Transverse colon (tissue), 4 donors: ENCODE measurements at regions not wholly inside any gene's neighbourhood (a gene's known extent, or its start where the extent isn't known, plus 50 kb on each side); places are given as distances from the start of the nearest gene placed in this dataset.

Experiments
- DNase-seq: peaks from one replicate; pipeline ENCODE4 v3.0.0-alpha.2; 2019
- H3K27ac ChIP-seq, 4 donors: fragments of 200-600 bp; sonication (generic); 2 replicates each; pipeline ENCODE4 v1.5.1; 2016 to 2018; ENCODE audit warnings: inconsistent platforms in 4 of 4
- H3K27me3 ChIP-seq: fragments of 200-600 bp; sonication (generic); 2 replicates; pipeline ENCODE4 v1.5.1; 2017; ENCODE audit warnings: inconsistent platforms
- H3K36me3 ChIP-seq, 4 donors: fragments of 200-600 bp; sonication (generic); 2 replicates each; pipeline ENCODE4 v1.5.1; 2017 to 2019; ENCODE audit warnings: inconsistent platforms in 4 of 4
- H3K4me1 ChIP-seq, 4 donors: fragments of 200-600 bp; sonication (generic); 2 replicates each; pipeline ENCODE4 v1.5.1; 2017 to 2020; ENCODE audit warnings: inconsistent platforms in 4 of 4
- H3K4me3 ChIP-seq, 4 donors: fragments of 200-600 bp; sonication (generic); 1 replicate in 1 of 4; 2 replicates in 3 of 4; pipeline versions ENCODE4 v1.5.1 to v1.6.1; 2017 to 2019; ENCODE audit warnings: inconsistent platforms in 4 of 4
- H3K9me3 ChIP-seq, 2 donors: fragments of 200-600 bp; sonication (generic); 2 replicates each; pipeline ENCODE4 v1.5.1; 2017 to 2019; ENCODE audit warnings: inconsistent platforms in 2 of 2
- CTCF ChIP-seq, 5 experiments: fragments of 200-600 bp in 3 of 5; fragments of 450-650 bp in 2 of 5; sonication (generic) in 3 of 5; IDR thresholded peaks; 1 replicate in 2 of 5; 2 replicates in 3 of 5; pipeline ENCODE4 v1.5.1; 2016 to 2017; ENCODE audit warnings: antibody characterized with exemption in 5 of 5, inconsistent platforms in 3 of 5, mild to moderate bottlenecking in 2 of 5, moderate library complexity in 1 of 5
- EP300 ChIP-seq: sonication (generic); formaldehyde crosslinking; IDR thresholded peaks from one replicate; pipeline ENCODE4 v1.6.1; 2017; ENCODE audit warnings: antibody characterized with exemption, low read depth
- POLR2A ChIP-seq: fragments of 450-650 bp; IDR thresholded peaks from one replicate; pipeline ENCODE4 v1.6.1; 2016; ENCODE audit warnings: antibody characterized with exemption, mild to moderate bottlenecking, moderate library complexity
- POLR2AphosphoS5 ChIP-seq, 3 donors: sonication (generic); formaldehyde crosslinking; IDR thresholded peaks; one replicate each; pipeline ENCODE4 v1.6.1; 2016; ENCODE audit warnings: antibody characterized with exemption in 3 of 3
- WGBS, 2 donors: methylation state at CpG; one replicate each; pipeline ENCODE4 v1.1.5; 2018; ENCODE audit warnings: low coverage in 1 of 2; 5-methylcytosine and 5-hydroxymethylcytosine counted together
- in situ Hi-C, 4 donors: fragments of 200-750 bp; cut with MboI; loops; one replicate each; pipeline versions ENCODE4 v1.15.0 to v1.15.1; 2017; ENCODE audit warnings: low sequenced_read_pairs in 3 of 4, low pct_ligation_motif_present in 1 of 4, low pct_unique_long_range_greater_than_20kb in 1 of 4
- intact Hi-C: fragments of 100-400 bp; cut with DNase I; formaldehyde crosslinking; loops from one replicate; pipeline ENCODE4 v1.15.1; 2023; ENCODE audit warnings: low total_unique reads

- no peak overlapping the region for H3K4me3 ChIP-seq
- no peak for DNase-seq
- no peak overlapping the region for H3K27ac ChIP-seq
- no peaks in the 10 kb centered on the region for H3K27me3 ChIP-seq
- intact Hi-C loops, result no loop called here
- TF ChIP-seq CTCF (IDR thresholded peaks at IDR 0.05) (no peak), POLR2AphosphoS5 (IDR thresholded peaks at IDR 0.05) (no peak), EP300 (no peak), POLR2A (no peak)
- WGBS, 2 donors, result 88% methylated on average over 20 of the region's 20 CpGs; no CpG with 5 or more reads in 1 of the 2 donors
- no peaks in the 10 kb centered on the region for H3K36me3 ChIP-seq
- H3K4me1 ChIP-seq, result no peaks in the 10 kb centered on the region
- in situ Hi-C loops, result no loop called here
- H3K9me3 ChIP-seq, result no peaks in the 10 kb centered on the region
Observed at GRCh38 chr1:242774256-242774655, 249.8 kb upstream of the PLD5 start.

GRCh38 chr1:242770366-242770765 lies 245.9 kb upstream of the PLD5 start:
- Histone ChIP-seq H3K9me3 (no peaks in the 10 kb centered on the region), H3K4me1 (no peaks in the 10 kb centered on the region), H3K4me3 (no peak overlapping the region), H3K27me3 (no peaks in the 10 kb centered on the region), H3K27ac (no peak overlapping the region), H3K36me3 (no peaks in the 10 kb centered on the region)
- 56 to 63% methylated on average over 1 of the region's 1 CpG for WGBS, 2 donors
- no peak for DNase-seq
- in situ Hi-C loops (no loop called here), intact Hi-C loops (no loop called here)
- TF ChIP-seq POLR2AphosphoS5 (IDR thresholded peaks at IDR 0.05) (no peak), EP300 (no peak), CTCF (IDR thresholded peaks at IDR 0.05) (no peak), POLR2A (no peak)

- no peaks in the 10 kb centered on the region for H3K4me1 ChIP-seq
- no peaks in the 10 kb centered on the region for H3K36me3 ChIP-seq
- H3K9me3 ChIP-seq, result no peaks in the 10 kb centered on the region
- intact Hi-C loops (no loop called here), in situ Hi-C loops (no loop called here)
- WGBS, 2 donors, result 81% methylated on average over 1 of the region's 1 CpG; no CpG with 5 or more reads in 1 of the 2 donors
- no peak overlapping the region for H3K27ac ChIP-seq
- DNase-seq, result no peak
- TF ChIP-seq POLR2AphosphoS5 (IDR thresholded peaks at IDR 0.05) (no peak), CTCF (IDR thresholded peaks at IDR 0.05) (no peak), EP300 (no peak), POLR2A (no peak)
- no peak overlapping the region for H3K4me3 ChIP-seq
- no peaks in the 10 kb centered on the region for H3K27me3 ChIP-seq
Observed at GRCh38 chr1:242764161-242764560, 239.7 kb upstream of the PLD5 start.

GRCh38 chr1:242761556-242761955 lies 237.1 kb upstream of the PLD5 start:
- 56 to 72% methylated on average over 3 of the region's 3 CpGs for WGBS, 2 donors
- H3K27ac ChIP-seq, result no peak overlapping the region
- no peak for TF ChIP-seq POLR2AphosphoS5 (IDR thresholded peaks at IDR 0.05)
- TF ChIP-seq CTCF (IDR thresholded peaks at IDR 0.05), result no peak
- no peak for TF ChIP-seq EP300
- TF ChIP-seq POLR2A, result no peak
- no peak overlapping the region for H3K4me3 ChIP-seq
- DNase-seq, result no peak
- in situ Hi-C loops, result no loop called here
- no peaks in the 10 kb centered on the region for H3K4me1 ChIP-seq
- intact Hi-C loops, result loop anchor here (1.0 kb wide), 1 partner anchor 39 kb away; no protein-coding TSS in a partner anchor
- no peaks in the 10 kb centered on the region for H3K27me3 ChIP-seq
- peaks cover 0 to 3% of the 10 kb centered on the region in 2 donors for H3K9me3 ChIP-seq
- no peaks in the 10 kb centered on the region for H3K36me3 ChIP-seq
